ENCODE measurements at regions not wholly inside any gene's neighbourhood (a gene's known extent, or its start where the extent isn't known, plus 50 kb on each side); places are given as distances from the start of the nearest gene placed in this dataset.

DNA sequence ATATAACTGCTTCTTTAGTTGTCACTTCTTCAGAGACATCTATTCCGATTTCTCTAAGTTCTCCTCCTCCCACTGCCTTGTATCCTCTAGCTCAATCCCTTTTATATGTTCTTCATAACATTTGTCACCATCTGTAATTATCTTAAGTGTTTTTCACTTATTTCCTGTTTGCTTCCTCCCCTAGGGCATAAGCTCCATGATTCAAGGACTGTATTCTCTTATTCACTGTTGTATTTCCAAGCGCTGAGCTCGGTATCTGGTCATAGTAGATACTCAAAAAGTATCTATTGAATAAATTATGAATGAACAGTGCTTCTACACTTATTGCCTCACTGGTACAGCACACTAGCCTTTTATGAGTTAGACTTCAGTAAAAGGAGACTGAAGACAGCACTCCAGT is 109.0 kb upstream of the TMPO start:
- intact Hi-C loops (cut with DNase I) = no loop called here
- TF ChIP-seq, protein P1, sequence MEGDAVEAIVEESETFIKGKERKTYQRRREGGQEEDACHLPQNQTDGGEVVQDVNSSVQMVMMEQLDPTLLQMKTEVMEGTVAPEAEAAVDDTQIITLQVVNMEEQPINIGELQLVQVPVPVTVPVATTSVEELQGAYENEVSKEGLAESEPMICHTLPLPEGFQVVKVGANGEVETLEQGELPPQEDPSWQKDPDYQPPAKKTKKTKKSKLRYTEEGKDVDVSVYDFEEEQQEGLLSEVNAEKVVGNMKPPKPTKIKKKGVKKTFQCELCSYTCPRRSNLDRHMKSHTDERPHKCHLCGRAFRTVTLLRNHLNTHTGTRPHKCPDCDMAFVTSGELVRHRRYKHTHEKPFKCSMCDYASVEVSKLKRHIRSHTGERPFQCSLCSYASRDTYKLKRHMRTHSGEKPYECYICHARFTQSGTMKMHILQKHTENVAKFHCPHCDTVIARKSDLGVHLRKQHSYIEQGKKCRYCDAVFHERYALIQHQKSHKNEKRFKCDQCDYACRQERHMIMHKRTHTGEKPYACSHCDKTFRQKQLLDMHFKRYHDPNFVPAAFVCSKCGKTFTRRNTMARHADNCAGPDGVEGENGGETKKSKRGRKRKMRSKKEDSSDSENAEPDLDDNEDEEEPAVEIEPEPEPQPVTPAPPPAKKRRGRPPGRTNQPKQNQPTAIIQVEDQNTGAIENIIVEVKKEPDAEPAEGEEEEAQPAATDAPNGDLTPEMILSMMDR (IDR thresholded peaks at IDR 0.05) = no peak
- Histone ChIP-seq H3K4me3 (no peak overlapping the region), H3K9me3 (peaks cover 0 to 8% (median 0%) of the 10 kb centered on the region in 11 donors), H3K27me3 (no peaks in the 10 kb centered on the region), H3K4me1 (peaks cover 0 to 22% (median 4%) of the 10 kb centered on the region in 9 donors), H3K36me3 (no peaks in the 10 kb centered on the region), H3K27ac (no peak overlapping the region)
- ATAC-seq (no peak), DNase-seq (no peak)
- 73 to 82% methylated on average over 3 of the region's 3 CpGs for WGBS, 2 donors

DNA sequence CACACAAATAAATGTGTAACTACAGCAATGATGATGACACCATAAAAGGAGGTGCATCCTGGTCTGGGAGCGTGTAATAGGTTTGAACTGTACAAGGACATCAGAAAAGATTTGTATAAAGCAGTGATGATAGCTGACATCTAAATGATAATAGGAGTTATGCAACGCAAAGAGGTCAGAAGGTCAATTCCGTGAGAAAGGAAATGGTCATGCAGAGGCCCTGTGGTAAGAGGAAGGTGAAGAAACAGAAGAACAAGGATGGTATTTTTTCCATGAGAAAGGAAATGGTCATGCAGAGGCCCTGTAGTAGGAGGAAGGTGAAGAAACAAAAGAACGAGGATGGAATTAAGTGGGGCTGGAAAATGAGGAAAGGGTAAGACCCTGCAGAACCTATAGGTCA is 106.7 kb upstream of the TMPO start:
- Histone ChIP-seq H3K36me3 (no peaks in the 10 kb centered on the region), H3K4me3 (no peak overlapping the region), H3K4me1 (peaks cover 0 to 22% (median 4%) of the 10 kb centered on the region in 9 donors), H3K27ac (no peak overlapping the region), H3K27me3 (no peaks in the 10 kb centered on the region), H3K9me3 (peaks cover 0 to 8% (median 0%) of the 10 kb centered on the region in 11 donors)
- DNase-seq (no peak), ATAC-seq (no peak)
- TF ChIP-seq, protein P1 (IDR thresholded peaks at IDR 0.05) = no peak
- intact Hi-C loops (cut with DNase I) = no loop called here
- WGBS, 2 donors = 62 to 72% methylated on average over 4 of the region's 4 CpGs

DNA sequence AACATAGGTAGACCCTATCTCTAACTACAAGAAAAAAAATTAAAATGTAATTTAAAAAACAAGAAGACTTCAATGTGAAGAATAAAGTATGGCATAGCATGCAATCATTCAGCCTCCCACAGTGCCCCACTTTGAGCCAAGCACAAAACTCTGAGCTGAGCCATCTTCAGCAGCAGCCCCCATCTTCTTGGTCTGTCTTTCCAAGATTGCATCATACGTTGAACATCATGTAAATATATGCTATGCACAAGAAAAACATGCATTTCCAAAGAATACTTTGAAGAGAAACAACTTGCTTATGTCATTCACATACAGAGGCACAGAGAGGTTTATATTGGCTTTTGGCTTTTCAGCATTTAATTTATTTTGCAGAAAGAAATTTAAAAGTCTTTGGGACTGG is 105.8 kb upstream of the TMPO start:
- TF ChIP-seq, protein P1 (IDR thresholded peaks at IDR 0.05) = no peak
- Histone ChIP-seq H3K9me3 (peaks cover 0 to 8% (median 0%) of the 10 kb centered on the region in 11 donors), H3K4me1 (peaks cover 0 to 16% (median 0%) of the 10 kb centered on the region in 9 donors), H3K4me3 (no peak overlapping the region), H3K36me3 (no peaks in the 10 kb centered on the region), H3K27ac (no peak overlapping the region), H3K27me3 (no peaks in the 10 kb centered on the region)
- ATAC-seq = no peak
- no peak for DNase-seq
- 79 to 89% methylated on average over 1 of the region's 1 CpG for WGBS, 2 donors
- intact Hi-C loops (cut with DNase I) = no loop called here

DNA sequence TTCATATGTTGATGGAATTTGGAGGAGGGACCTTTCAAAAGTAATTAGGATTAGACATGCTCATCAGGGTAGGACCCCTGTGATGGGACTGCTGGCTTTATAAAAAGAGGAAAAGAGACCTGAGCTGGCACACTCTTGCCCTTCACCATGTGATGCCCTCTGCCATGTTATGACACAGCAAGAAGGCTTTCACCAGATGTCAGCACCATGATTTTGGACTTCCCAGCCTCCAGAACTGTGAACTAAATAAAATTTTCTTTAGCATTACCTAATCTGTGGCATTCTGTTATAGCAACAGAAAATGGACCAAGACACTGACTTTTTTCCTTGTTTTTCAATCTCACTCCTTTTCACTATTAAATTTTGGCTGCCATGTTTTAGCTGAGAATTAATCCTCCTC is 105.0 kb upstream of the TMPO start:
- Histone ChIP-seq H3K36me3 (no peaks in the 10 kb centered on the region), H3K9me3 (peaks cover 0 to 8% (median 0%) of the 10 kb centered on the region in 11 donors), H3K27ac (no peak overlapping the region), H3K4me1 (peaks cover 0 to 10% (median 0%) of the 10 kb centered on the region in 9 donors), H3K4me3 (no peak overlapping the region), H3K27me3 (no peaks in the 10 kb centered on the region)
- no peak for ATAC-seq
- DNase-seq = no peak
- intact Hi-C loops (cut with DNase I) = loop anchor here in 1 of 10 donors (10.0 kb wide), 1 partner anchor 234 kb away; the partner anchor contains the start of genes APAF1 and IKBIP
- TF ChIP-seq, protein P1 (IDR thresholded peaks at IDR 0.05) = no peak

Measured in heart right ventricle (tissue), 16 donors.